OCI-LY1 (cell line): ENCODE measurements at regions not wholly inside any gene's neighbourhood (a gene's known extent, or its start where the extent isn't known, plus 50 kb on each side); places are given as distances from the start of the nearest gene placed in this dataset.

ENCODE experiments used
- EZH2 ChIP-seq: fragments of 200-600 bp; sonication (generic), shearing (Covaris generic); IDR thresholded peaks from 2 replicates; pipeline ENCODE4 v1.8.0; 2017; ENCODE audit warnings: borderline replicate concordance, mixed run types, mild to moderate bottlenecking, antibody characterized with exemption, low read length, moderate library complexity, mixed read lengths
- TF ChIP-seq, protein P1 (sequence below): fragments of 200-600 bp; sonication (generic), shearing (Covaris generic); IDR thresholded peaks from 2 replicates; pipeline ENCODE4 v1.5.1; 2017; ENCODE audit warnings: mild to moderate bottlenecking, antibody characterized with exemption, low read length, moderate library complexity, mixed read lengths

DNA sequence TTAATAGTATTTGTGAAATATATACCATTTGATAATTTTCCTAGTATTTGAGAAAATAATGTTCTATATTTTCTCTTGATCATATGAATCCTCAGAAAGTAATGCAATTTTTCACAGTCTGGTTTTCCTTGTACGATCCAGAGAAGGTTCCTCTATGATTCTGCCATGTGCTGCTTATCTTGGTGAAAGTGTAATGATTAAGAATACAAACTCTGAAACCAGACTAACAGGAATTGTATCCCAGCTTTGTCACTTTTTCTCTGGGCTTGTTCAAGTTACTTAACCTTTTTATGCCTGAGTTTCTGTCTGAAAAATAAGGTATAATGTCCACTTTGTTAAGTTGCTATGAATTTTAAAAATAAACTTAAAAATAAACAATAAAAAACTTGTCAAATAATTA, 169.6 kb upstream of the ZNF804B start:
- TF ChIP-seq EZH2, result no peak
- TF ChIP-seq, protein P1, sequence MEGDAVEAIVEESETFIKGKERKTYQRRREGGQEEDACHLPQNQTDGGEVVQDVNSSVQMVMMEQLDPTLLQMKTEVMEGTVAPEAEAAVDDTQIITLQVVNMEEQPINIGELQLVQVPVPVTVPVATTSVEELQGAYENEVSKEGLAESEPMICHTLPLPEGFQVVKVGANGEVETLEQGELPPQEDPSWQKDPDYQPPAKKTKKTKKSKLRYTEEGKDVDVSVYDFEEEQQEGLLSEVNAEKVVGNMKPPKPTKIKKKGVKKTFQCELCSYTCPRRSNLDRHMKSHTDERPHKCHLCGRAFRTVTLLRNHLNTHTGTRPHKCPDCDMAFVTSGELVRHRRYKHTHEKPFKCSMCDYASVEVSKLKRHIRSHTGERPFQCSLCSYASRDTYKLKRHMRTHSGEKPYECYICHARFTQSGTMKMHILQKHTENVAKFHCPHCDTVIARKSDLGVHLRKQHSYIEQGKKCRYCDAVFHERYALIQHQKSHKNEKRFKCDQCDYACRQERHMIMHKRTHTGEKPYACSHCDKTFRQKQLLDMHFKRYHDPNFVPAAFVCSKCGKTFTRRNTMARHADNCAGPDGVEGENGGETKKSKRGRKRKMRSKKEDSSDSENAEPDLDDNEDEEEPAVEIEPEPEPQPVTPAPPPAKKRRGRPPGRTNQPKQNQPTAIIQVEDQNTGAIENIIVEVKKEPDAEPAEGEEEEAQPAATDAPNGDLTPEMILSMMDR, result no peak
